Activated effector memory CD4-positive, alpha-beta T cell treated with anti-CD3 and anti-CD28 coated beads, Interleukin-2, amount 50 U/mL, for 16 hours (primary cell): ENCODE measurements at regions not wholly inside any gene's neighbourhood (a gene's known extent, or its start where the extent isn't known, plus 50 kb on each side); places are given as distances from the start of the nearest gene placed in this dataset.
"Not testable (repeated sequence)": the region's sequence is repeated elsewhere in the genome, so short reads cannot be mapped to it uniquely, and the experiment has no call there.

ENCODE experiments used
- DNase-seq: peaks from one replicate; pipeline ENCODE4 v3.0.0-alpha.2; 2020

- DNase-seq, result no peak
Measured at GRCh38 chr10:84571146-84571545, 242.8 kb downstream of the CCSER2 start.

- DNase-seq, result no peak
Measured at GRCh38 chr10:84574102-84574501, 245.7 kb downstream of the CCSER2 start.

GRCh38 chr10:84581976-84582375 is 253.6 kb downstream of the CCSER2 start:
- DNase-seq, result no peak

GRCh38 chr10:84583501-84583900 is 255.1 kb downstream of the CCSER2 start:
- no peak for DNase-seq

GRCh38 chr10:84587789-84588188 is 259.4 kb downstream of the CCSER2 start:
- DNase-seq, result no peak

- peak; percentile 28 for DNase-seq
Measured at GRCh38 chr10:84588426-84588825, 260.0 kb downstream of the CCSER2 start.

- peak; percentile 22 for DNase-seq
Measured at GRCh38 chr10:84588971-84589370, 260.6 kb downstream of the CCSER2 start.

- DNase-seq, result no peak
Measured at GRCh38 chr10:84589526-84590205, 261.3 kb downstream of the CCSER2 start.

- no peak for DNase-seq
Measured at GRCh38 chr10:84590327-84591193, 262.2 kb downstream of the CCSER2 start.

- peak; percentile 16 for DNase-seq
Measured at GRCh38 chr10:84593506-84593905, 265.1 kb downstream of the CCSER2 start.

GRCh38 chr10:84596585-84596984 is 268.2 kb downstream of the CCSER2 start:
- DNase-seq, result peak; percentile 13

- no peak for DNase-seq
Measured at GRCh38 chr10:84599254-84599653, 270.9 kb downstream of the CCSER2 start.

GRCh38 chr10:84600947-84601346 is 272.6 kb downstream of the CCSER2 start:
- DNase-seq, result no peak

GRCh38 chr10:84602543-84602942 is 274.2 kb downstream of the CCSER2 start:
- DNase-seq, result not testable (repeated sequence)

- DNase-seq, result no peak
Measured at GRCh38 chr10:84603971-84604370, 275.6 kb downstream of the CCSER2 start.

GRCh38 chr10:84605802-84606201 is 277.4 kb downstream of the CCSER2 start:
- DNase-seq, result no peak

GRCh38 chr10:84606428-84606827 is 278.0 kb downstream of the CCSER2 start:
- DNase-seq, result no peak

GRCh38 chr10:84607044-84607443 is 278.7 kb downstream of the CCSER2 start:
- DNase-seq, result no peak

- DNase-seq, result no peak
Measured at GRCh38 chr10:84607523-84607922, 279.1 kb downstream of the CCSER2 start.

- no peak for DNase-seq
Measured at GRCh38 chr10:84608126-84608525, 279.7 kb downstream of the CCSER2 start.

GRCh38 chr10:84613336-84614021 is 285.1 kb downstream of the CCSER2 start:
- no peak for DNase-seq

GRCh38 chr10:84626397-84627087 is 298.2 kb downstream of the CCSER2 start:
- DNase-seq, result no peak

GRCh38 chr10:84632866-84633265 is 304.5 kb downstream of the CCSER2 start:
- DNase-seq, result no peak
